ENCODE measurements at regions not wholly inside any gene's neighbourhood (a gene's known extent, or its start where the extent isn't known, plus 50 kb on each side); places are given as distances from the start of the nearest gene placed in this dataset.

DNA sequence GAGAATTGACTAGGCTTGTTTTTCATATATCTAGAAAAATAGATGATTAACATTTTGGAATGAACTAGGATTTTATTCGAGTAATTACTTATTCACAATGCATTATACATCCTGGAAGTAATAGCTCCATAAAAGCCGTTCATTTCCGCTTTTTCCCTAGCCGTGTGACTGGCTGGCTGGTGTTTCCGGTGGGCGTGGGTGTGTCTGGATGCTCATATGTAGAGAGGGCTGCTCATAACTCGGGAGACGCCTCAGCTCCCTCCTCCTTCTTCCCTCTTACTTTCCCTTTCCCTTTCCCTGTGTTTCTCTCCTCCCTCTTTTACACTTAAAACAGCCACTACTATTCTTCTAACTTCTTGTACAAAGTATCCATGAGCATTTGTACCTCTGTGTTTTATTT, 187.7 kb upstream of the VSTM2A start:
- ATAC-seq: no peak
- TF ChIP-seq TCF4 (CRISPR knock-in tag; IDR thresholded peaks at IDR 0.05; ENCODE audit: borderline replicate concordance): no peak
- TF ChIP-seq CSDC2 (CRISPR knock-in tag; IDR thresholded peaks at IDR 0.05): no peak
- TF ChIP-seq ZFP3 (CRISPR knock-in tag; IDR thresholded peaks at IDR 0.05): no peak
- TF ChIP-seq ZNF70 (CRISPR knock-in tag; IDR thresholded peaks at IDR 0.05): no peak
- no peak for TF ChIP-seq ESRRG (CRISPR knock-in tag; IDR thresholded peaks at IDR 0.05)
- no peak for TF ChIP-seq BACH2 (CRISPR knock-in tag; IDR thresholded peaks at IDR 0.05; ENCODE audit: borderline replicate concordance)
- TF ChIP-seq ARNTL (CRISPR knock-in tag; IDR thresholded peaks at IDR 0.05; ENCODE audit: borderline replicate concordance, low read depth): no peak
- TF ChIP-seq PPARA (CRISPR knock-in tag; IDR thresholded peaks at IDR 0.05; ENCODE audit: borderline replicate concordance): no peak
- no peak for TF ChIP-seq ZFP30 (CRISPR knock-in tag; IDR thresholded peaks at IDR 0.05)
- TF ChIP-seq SNAI2 (CRISPR knock-in tag; IDR thresholded peaks at IDR 0.05): no peak
- TF ChIP-seq, protein P1, sequence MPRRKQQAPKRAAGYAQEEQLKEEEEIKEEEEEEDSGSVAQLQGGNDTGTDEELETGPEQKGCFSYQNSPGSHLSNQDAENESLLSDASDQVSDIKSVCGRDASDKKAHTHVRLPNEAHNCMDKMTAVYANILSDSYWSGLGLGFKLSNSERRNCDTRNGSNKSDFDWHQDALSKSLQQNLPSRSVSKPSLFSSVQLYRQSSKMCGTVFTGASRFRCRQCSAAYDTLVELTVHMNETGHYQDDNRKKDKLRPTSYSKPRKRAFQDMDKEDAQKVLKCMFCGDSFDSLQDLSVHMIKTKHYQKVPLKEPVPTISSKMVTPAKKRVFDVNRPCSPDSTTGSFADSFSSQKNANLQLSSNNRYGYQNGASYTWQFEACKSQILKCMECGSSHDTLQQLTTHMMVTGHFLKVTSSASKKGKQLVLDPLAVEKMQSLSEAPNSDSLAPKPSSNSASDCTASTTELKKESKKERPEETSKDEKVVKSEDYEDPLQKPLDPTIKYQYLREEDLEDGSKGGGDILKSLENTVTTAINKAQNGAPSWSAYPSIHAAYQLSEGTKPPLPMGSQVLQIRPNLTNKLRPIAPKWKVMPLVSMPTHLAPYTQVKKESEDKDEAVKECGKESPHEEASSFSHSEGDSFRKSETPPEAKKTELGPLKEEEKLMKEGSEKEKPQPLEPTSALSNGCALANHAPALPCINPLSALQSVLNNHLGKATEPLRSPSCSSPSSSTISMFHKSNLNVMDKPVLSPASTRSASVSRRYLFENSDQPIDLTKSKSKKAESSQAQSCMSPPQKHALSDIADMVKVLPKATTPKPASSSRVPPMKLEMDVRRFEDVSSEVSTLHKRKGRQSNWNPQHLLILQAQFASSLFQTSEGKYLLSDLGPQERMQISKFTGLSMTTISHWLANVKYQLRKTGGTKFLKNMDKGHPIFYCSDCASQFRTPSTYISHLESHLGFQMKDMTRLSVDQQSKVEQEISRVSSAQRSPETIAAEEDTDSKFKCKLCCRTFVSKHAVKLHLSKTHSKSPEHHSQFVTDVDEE (CRISPR knock-in tag; IDR thresholded peaks at IDR 0.05): no peak
- TF ChIP-seq RARB (CRISPR knock-in tag; IDR thresholded peaks at IDR 0.05): no peak
- TF ChIP-seq, protein P2, sequence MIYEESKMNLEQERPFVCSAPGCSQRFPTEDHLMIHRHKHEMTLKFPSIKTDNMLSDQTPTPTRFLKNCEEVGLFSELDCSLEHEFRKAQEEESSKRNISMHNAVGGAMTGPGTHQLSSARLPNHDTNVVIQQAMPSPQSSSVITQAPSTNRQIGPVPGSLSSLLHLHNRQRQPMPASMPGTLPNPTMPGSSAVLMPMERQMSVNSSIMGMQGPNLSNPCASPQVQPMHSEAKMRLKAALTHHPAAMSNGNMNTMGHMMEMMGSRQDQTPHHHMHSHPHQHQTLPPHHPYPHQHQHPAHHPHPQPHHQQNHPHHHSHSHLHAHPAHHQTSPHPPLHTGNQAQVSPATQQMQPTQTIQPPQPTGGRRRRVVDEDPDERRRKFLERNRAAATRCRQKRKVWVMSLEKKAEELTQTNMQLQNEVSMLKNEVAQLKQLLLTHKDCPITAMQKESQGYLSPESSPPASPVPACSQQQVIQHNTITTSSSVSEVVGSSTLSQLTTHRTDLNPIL (CRISPR knock-in tag; IDR thresholded peaks at IDR 0.05; ENCODE audit: low read depth): no peak
- TF ChIP-seq, protein P3, sequence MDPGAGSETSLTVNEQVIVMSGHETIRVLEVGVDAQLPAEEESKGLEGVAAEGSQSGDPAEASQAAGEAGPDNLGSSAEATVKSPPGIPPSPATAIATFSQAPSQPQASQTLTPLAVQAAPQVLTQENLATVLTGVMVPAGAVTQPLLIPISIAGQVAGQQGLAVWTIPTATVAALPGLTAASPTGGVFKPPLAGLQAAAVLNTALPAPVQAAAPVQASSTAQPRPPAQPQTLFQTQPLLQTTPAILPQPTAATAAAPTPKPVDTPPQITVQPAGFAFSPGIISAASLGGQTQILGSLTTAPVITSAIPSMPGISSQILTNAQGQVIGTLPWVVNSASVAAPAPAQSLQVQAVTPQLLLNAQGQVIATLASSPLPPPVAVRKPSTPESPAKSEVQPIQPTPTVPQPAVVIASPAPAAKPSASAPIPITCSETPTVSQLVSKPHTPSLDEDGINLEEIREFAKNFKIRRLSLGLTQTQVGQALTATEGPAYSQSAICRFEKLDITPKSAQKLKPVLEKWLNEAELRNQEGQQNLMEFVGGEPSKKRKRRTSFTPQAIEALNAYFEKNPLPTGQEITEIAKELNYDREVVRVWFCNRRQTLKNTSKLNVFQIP (CRISPR knock-in tag; IDR thresholded peaks at IDR 0.05; ENCODE audit: borderline replicate concordance, low read depth): no peak
- no peak for TF ChIP-seq GLIS3 (CRISPR knock-in tag; IDR thresholded peaks at IDR 0.05)

DNA sequence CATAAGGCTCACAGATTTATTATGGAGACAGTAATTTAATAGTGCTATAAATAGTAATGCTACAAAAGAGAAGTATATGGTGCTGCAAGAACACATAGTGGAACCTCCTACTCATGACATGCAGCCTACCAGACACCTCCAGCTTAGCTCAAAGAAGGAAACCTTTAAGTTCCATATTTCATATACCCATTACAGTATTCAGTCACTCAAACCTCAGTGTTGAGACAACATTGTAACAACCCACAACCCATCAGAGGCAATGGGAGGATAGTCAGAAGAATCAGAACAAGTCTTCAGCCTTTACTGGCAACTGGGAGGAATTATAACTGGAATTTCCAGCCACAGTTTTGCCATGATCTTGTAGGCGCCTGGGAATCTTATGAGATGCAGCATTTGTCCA, 186.3 kb upstream of the VSTM2A start:
- TF ChIP-seq GLIS3 (CRISPR knock-in tag; IDR thresholded peaks at IDR 0.05) (no peak), BACH2 (CRISPR knock-in tag; IDR thresholded peaks at IDR 0.05; ENCODE audit: borderline replicate concordance) (no peak), TCF4 (CRISPR knock-in tag; IDR thresholded peaks at IDR 0.05; ENCODE audit: borderline replicate concordance) (no peak), ZFP3 (CRISPR knock-in tag; IDR thresholded peaks at IDR 0.05) (no peak), ISL1 (CRISPR knock-in tag; IDR thresholded peaks at IDR 0.05) (no peak), ZC3H10 (CRISPR knock-in tag; IDR thresholded peaks at IDR 0.05) (no peak), SNAI2 (CRISPR knock-in tag; IDR thresholded peaks at IDR 0.05) (no peak)
- TF ChIP-seq, protein P4, sequence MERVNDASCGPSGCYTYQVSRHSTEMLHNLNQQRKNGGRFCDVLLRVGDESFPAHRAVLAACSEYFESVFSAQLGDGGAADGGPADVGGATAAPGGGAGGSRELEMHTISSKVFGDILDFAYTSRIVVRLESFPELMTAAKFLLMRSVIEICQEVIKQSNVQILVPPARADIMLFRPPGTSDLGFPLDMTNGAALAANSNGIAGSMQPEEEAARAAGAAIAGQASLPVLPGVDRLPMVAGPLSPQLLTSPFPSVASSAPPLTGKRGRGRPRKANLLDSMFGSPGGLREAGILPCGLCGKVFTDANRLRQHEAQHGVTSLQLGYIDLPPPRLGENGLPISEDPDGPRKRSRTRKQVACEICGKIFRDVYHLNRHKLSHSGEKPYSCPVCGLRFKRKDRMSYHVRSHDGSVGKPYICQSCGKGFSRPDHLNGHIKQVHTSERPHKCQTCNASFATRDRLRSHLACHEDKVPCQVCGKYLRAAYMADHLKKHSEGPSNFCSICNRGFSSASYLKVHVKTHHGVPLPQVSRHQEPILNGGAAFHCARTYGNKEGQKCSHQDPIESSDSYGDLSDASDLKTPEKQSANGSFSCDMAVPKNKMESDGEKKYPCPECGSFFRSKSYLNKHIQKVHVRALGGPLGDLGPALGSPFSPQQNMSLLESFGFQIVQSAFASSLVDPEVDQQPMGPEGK (CRISPR knock-in tag; IDR thresholded peaks at IDR 0.05; ENCODE audit: borderline replicate concordance): no peak
- ATAC-seq: no peak

DNA sequence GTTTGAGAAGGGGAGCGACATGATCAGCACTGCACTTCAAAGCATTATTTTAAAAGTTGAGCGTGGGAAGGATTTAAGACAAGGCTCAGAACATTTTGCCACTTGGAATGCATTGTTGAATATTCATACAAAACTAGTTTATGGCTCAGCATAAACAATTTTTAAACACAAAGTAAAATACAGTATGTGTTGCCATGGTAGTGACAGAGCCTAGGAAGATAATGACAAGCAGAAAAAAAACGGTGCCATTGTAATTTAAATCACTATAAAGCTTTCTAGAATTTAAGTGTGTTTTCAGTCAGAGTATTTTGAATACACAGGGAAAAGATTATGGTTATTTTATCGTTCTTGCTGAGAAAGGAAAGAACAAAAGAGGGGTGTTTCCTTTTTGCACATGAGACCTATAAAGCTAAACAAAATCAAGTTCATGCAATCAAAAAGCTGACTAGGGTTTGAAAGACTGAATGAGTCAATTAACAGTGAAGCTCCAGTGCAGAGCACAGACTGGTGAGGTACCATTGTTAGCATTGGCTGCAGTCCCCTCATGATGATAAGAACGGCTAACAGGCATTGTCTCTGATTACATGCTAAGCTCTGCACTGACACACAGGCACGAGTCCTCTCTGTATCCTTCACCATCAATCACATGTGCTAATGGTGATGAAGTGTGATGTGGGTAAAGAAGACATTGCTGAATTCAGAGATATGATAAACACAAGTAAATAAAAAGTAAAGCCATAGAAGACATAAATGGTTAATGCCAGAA, 181.9 kb upstream of the VSTM2A start:
- ATAC-seq: no peak
- TF ChIP-seq ZFP30 (CRISPR knock-in tag; IDR thresholded peaks at IDR 0.05) (no peak), ZNF565 (CRISPR knock-in tag; conservative IDR thresholded peaks at IDR 0.05; ENCODE audit: low read depth) (no peak), ZNF8 (CRISPR knock-in tag; IDR thresholded peaks at IDR 0.05) (no peak), ESRRG (CRISPR knock-in tag; IDR thresholded peaks at IDR 0.05) (no peak), SNAI2 (CRISPR knock-in tag; IDR thresholded peaks at IDR 0.05) (no peak), GLIS3 (CRISPR knock-in tag; IDR thresholded peaks at IDR 0.05) (no peak), TCF4 (CRISPR knock-in tag; IDR thresholded peaks at IDR 0.05; ENCODE audit: borderline replicate concordance) (no peak), ZNF70 (CRISPR knock-in tag; IDR thresholded peaks at IDR 0.05) (no peak), ARNTL (CRISPR knock-in tag; IDR thresholded peaks at IDR 0.05; ENCODE audit: borderline replicate concordance, low read depth) (no peak)

DNA sequence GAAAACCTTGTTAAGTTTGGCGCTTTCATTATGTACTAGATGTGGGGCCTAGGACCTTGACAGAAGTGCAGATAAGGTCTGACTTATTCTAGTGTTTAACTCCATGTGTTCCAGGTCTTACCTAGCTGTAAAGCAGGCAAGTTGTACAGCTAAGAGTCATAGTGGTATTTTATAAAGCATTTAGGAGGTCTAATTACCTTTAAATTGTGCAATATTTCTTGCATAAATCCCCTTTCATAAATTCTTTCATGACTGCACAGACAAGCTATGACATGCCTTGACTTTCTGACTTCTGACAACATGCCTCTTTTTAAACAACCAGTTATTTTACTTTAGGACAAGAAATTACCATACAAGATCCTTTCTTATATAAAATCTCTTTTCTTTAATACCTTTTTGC, 151.6 kb upstream of the VSTM2A start:
- TF ChIP-seq, protein P2 (CRISPR knock-in tag; IDR thresholded peaks at IDR 0.05; ENCODE audit: low read depth): no peak
- no peak for TF ChIP-seq CSDC2 (CRISPR knock-in tag; IDR thresholded peaks at IDR 0.05)
- TF ChIP-seq ISL1 (CRISPR knock-in tag; IDR thresholded peaks at IDR 0.05): no peak
- ATAC-seq: no peak
